Type B pancreatic cell (in vitro differentiated cells): ENCODE measurements at regions not wholly inside any gene's neighbourhood (a gene's known extent, or its start where the extent isn't known, plus 50 kb on each side); places are given as distances from the start of the nearest gene placed in this dataset.
"Not testable (repeated sequence)": the region's sequence is repeated elsewhere in the genome, so short reads cannot be mapped to it uniquely, and the experiment has no call there.

ENCODE experiments used
- DNase-seq: peaks from one replicate; pipeline ENCODE4 v3.0.0; 2021; ENCODE audit warnings: mixed read lengths; ENCODE audit not compliant: unreplicated experiment; ENCODE audit errors: extremely low spot score
- H3K27ac Mint-ChIP-seq: 2 replicates; pipeline ENCODE4 v1.8.0; 2021; ENCODE audit warnings: mild to moderate bottlenecking, mixed read lengths
- H3K27me3 Mint-ChIP-seq: 2 replicates; pipeline ENCODE4 v1.8.0; 2021; ENCODE audit warnings: mixed read lengths
- H3K36me3 Mint-ChIP-seq: 2 replicates; pipeline ENCODE4 v1.8.0; 2021; ENCODE audit warnings: mixed read lengths
- H3K4me1 Mint-ChIP-seq: one replicate; pipeline ENCODE4 v1.8.0; 2021; ENCODE audit warnings: mixed read lengths; ENCODE audit not compliant: unreplicated experiment
- H3K4me3 Mint-ChIP-seq: 2 replicates; pipeline ENCODE4 v1.8.0; 2021; ENCODE audit warnings: mild to moderate bottlenecking, mixed read lengths
- H3K9me3 Mint-ChIP-seq: 2 replicates; pipeline ENCODE4 v1.8.0; 2021; ENCODE audit warnings: mixed read lengths
- CTCF ChIP-seq: fragments of 200-600 bp; sonication (generic); conservative IDR thresholded peaks from 2 replicates; pipeline ENCODE4 v1.5.0; 2021; ENCODE audit warnings: antibody characterized with exemption, mild to moderate bottlenecking

GRCh38 chr3:176106380-176106779 lies 1090.9 kb downstream of the TBL1XR1 start:
- H3K4me3 Mint-ChIP-seq: no peak overlapping the region
- no peak for DNase-seq
- H3K27me3 Mint-ChIP-seq: no peaks in the 10 kb centered on the region
- peaks cover 7% of the 10 kb centered on the region for H3K36me3 Mint-ChIP-seq
- TF ChIP-seq CTCF: no peak
- H3K9me3 Mint-ChIP-seq: peaks cover 9% of the 10 kb centered on the region
- H3K4me1 Mint-ChIP-seq: peaks cover 12% of the 10 kb centered on the region
- no peak overlapping the region for H3K27ac Mint-ChIP-seq

- Mint-ChIP-seq H3K36me3 (peaks cover 2% of the 10 kb centered on the region), H3K4me3 (no peak overlapping the region), H3K9me3 (peaks cover 10% of the 10 kb centered on the region), H3K4me1 (peaks cover 7% of the 10 kb centered on the region), H3K27ac (no peak overlapping the region), H3K27me3 (no peaks in the 10 kb centered on the region)
- TF ChIP-seq CTCF: no peak
- no peak for DNase-seq
These were observed 1100.3 kb downstream of the TBL1XR1 start for GRCh38 chr3:176097027-176097426.

DNA sequence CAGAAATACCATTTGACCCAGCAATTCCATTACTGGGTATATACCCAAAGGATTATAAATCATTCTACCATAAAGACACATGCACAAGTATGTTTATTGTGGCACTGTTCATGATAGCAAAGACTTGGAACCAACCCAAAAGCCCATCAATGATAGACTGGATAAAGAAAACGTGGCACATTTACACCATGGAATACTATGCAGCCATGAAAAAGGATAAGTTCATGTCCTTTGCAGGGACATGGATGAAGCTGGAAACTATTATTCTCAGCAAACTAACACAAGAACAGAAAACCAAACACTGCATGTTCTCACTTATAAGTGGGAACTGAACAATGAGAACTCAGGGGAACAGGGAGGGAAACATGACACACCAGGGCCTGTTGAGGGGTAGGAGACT lies 1103.4 kb downstream of the TBL1XR1 start:
- H3K27ac Mint-ChIP-seq, H3K4me3 Mint-ChIP-seq, H3K36me3 Mint-ChIP-seq, DNase-seq, H3K9me3 Mint-ChIP-seq, H3K27me3 Mint-ChIP-seq: not testable (repeated sequence)
- H3K4me1 Mint-ChIP-seq: peaks cover 10% of the 10 kb centered on the region

- no peak overlapping the region for H3K27ac Mint-ChIP-seq
- H3K4me3 Mint-ChIP-seq: no peak overlapping the region
- H3K27me3 Mint-ChIP-seq: no peaks in the 10 kb centered on the region
- peaks cover 4% of the 10 kb centered on the region for H3K4me1 Mint-ChIP-seq
- DNase-seq: no peak
- H3K36me3 Mint-ChIP-seq: no peaks in the 10 kb centered on the region
- H3K9me3 Mint-ChIP-seq: peaks cover 12% of the 10 kb centered on the region
- TF ChIP-seq CTCF: no peak
These were observed 1106.6 kb downstream of the TBL1XR1 start for GRCh38 chr3:176090727-176091126.

DNA sequence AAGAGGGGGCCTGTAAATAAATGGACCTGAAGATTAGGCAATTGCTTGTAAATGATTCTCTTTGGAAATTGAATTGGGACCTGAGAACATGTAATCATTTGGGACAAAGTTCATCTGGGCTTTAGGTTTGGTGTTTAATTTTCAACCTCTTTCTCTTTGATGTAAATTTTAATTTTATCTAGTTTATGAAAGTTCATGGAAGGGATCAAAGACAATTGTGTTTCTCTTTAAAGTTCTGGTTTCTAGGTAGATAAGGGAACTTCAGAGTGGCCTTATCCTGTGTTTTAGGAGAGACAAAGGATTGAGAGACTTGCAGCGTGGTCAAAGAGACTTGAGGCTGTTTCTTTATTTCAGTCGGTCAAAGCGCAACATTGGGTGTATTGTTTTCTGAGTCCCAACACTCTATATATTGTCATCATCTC lies 1108.3 kb downstream of the TBL1XR1 start:
- Mint-ChIP-seq H3K4me1 (peaks cover 4% of the 10 kb centered on the region), H3K36me3 (no peaks in the 10 kb centered on the region), H3K27me3 (no peaks in the 10 kb centered on the region), H3K4me3 (no peak overlapping the region), H3K9me3 (peaks cover 12% of the 10 kb centered on the region), H3K27ac (no peak overlapping the region)
- TF ChIP-seq CTCF: no peak
- DNase-seq: no peak

DNA sequence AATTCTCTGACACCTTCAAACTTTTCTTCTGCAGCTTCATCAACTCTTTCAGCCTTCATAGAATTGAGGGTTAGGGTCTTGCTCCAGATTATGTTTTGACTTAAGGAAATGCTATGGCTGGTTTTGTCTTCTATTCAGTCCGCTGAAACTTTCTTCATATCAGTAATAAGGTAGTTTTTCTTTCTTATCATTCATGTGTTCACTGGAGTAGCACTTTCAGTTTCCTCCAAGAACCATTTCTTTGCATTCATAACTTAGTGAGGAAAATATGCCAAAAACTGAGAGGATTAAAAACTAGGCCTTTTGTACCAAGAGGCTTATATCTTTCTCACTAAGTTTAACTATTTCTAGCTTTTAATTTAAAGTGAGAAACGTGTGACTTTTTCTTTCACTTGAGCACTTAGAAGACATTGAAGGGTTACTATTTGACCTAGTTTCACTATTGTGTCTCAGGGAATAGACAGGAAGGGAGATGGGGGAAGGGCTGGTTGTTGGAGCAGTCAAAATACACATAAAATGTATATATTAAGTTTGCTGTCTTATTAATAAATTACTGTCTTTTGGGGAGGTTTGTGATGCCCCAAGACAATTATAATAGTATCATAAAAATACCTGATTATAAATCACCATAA lies 1110.1 kb downstream of the TBL1XR1 start:
- Mint-ChIP-seq H3K36me3 (no peaks in the 10 kb centered on the region), H3K4me1 (peaks cover 4% of the 10 kb centered on the region), H3K27ac (no peak overlapping the region), H3K9me3 (peaks cover 12% of the 10 kb centered on the region), H3K27me3 (no peaks in the 10 kb centered on the region), H3K4me3 (no peak overlapping the region)
- DNase-seq: no peak
- TF ChIP-seq CTCF: no peak
